Smooth muscle cell (in vitro differentiated cells): ENCODE measurements at regions not wholly inside any gene's neighbourhood (a gene's known extent, or its start where the extent isn't known, plus 50 kb on each side); places are given as distances from the start of the nearest gene placed in this dataset.

ENCODE experiments used
- DNase-seq: peaks from one replicate; lab custom pipeline; 2025; ENCODE audit not compliant: unreplicated experiment; lab: John Stamatoyannopoulos, UW
- H2AFZ ChIP-seq: fragments of 200-600 bp; sonication (generic); 2 replicates; pipeline ENCODE4 v1.6.0; 2016; ENCODE audit warnings: antibody characterized with exemption, low read depth, mild to moderate bottlenecking
- H3F3A ChIP-seq: fragments of 200-600 bp; sonication (generic); 2 replicates; pipeline ENCODE4 v1.6.0; 2017; ENCODE audit warnings: antibody characterized with exemption, low read depth
- H3K27ac ChIP-seq: fragments of 200-600 bp; sonication (generic); 2 replicates; pipeline ENCODE4 v1.5.1; 2016; ENCODE audit warnings: low read depth, mild to moderate bottlenecking
- H3K27me3 ChIP-seq: fragments of 200-600 bp; sonication (generic); 2 replicates; pipeline ENCODE4 v1.6.1; 2016; ENCODE audit warnings: low read depth, mild to moderate bottlenecking
- H3K36me3 ChIP-seq: fragments of 200-600 bp; sonication (generic); 2 replicates; pipeline ENCODE4 v1.5.1; 2016; ENCODE audit warnings: low read depth
- H3K4me1 ChIP-seq: fragments of 200-600 bp; sonication (generic); 2 replicates; pipeline ENCODE4 v1.5.1; 2016; ENCODE audit warnings: low read depth
- H3K4me2 ChIP-seq: fragments of 200-600 bp; sonication (generic); 2 replicates; pipeline ENCODE4 v1.6.0; 2016; ENCODE audit warnings: mild to moderate bottlenecking
- H3K4me3 ChIP-seq: fragments of 200-600 bp; sonication (generic); 2 replicates; pipeline ENCODE4 v1.5.1; 2016; ENCODE audit warnings: mild to moderate bottlenecking
- H3K79me2 ChIP-seq: fragments of 200-600 bp; sonication (generic); 2 replicates; pipeline ENCODE4 v1.6.0; 2016; ENCODE audit warnings: low read depth, mild to moderate bottlenecking
- H3K9ac ChIP-seq: fragments of 200-600 bp; sonication (generic); 2 replicates; pipeline ENCODE4 v1.6.0; 2016; ENCODE audit warnings: low read depth
- H3K9me3 ChIP-seq: fragments of 200-600 bp; sonication (generic); replicated peaks from 2 replicates; pipeline ENCODE4 v1.5.1; 2016; ENCODE audit warnings: low read depth
- H4K20me1 ChIP-seq: fragments of 200-600 bp; sonication (generic); 2 replicates; pipeline ENCODE4 v1.6.0; 2016; ENCODE audit warnings: low read depth
- CTCF ChIP-seq: fragments of 200-600 bp; sonication (generic); IDR thresholded peaks from 2 replicates; pipeline ENCODE4 v1.5.1; 2017; ENCODE audit warnings: borderline replicate concordance, mild to moderate bottlenecking, antibody characterized with exemption; ENCODE audit not compliant: insufficient read depth, poor library complexity, severe bottlenecking
- WGBS: methylation state at CpG from one replicate; pipeline ENCODE4 v1.1.7; 2016; ENCODE audit warnings: low lambda C conversion rate; 5-methylcytosine and 5-hydroxymethylcytosine counted together

- 98% methylated on average over 2 of the region's 2 CpGs for WGBS
- Histone ChIP-seq H3K9ac (no peak overlapping the region), H3K79me2 (no peaks in the 10 kb centered on the region), H3K4me1 (no peaks in the 10 kb centered on the region), H3K9me3 (peaks cover 3% of the 10 kb centered on the region), H3K4me2 (no peak overlapping the region), H3K27ac (no peak overlapping the region), H2AFZ (no peak overlapping the region), H3K4me3 (no peak overlapping the region), H3K36me3 (no peaks in the 10 kb centered on the region), H3F3A (no peaks in the 10 kb centered on the region), H3K27me3 (no peaks in the 10 kb centered on the region), H4K20me1 (no peaks in the 10 kb centered on the region)
- DNase-seq = no peak
- TF ChIP-seq CTCF = no peak
These were observed 98.2 kb downstream of the AHR start for GRCh38 chr7:17396692-17397091.

DNA sequence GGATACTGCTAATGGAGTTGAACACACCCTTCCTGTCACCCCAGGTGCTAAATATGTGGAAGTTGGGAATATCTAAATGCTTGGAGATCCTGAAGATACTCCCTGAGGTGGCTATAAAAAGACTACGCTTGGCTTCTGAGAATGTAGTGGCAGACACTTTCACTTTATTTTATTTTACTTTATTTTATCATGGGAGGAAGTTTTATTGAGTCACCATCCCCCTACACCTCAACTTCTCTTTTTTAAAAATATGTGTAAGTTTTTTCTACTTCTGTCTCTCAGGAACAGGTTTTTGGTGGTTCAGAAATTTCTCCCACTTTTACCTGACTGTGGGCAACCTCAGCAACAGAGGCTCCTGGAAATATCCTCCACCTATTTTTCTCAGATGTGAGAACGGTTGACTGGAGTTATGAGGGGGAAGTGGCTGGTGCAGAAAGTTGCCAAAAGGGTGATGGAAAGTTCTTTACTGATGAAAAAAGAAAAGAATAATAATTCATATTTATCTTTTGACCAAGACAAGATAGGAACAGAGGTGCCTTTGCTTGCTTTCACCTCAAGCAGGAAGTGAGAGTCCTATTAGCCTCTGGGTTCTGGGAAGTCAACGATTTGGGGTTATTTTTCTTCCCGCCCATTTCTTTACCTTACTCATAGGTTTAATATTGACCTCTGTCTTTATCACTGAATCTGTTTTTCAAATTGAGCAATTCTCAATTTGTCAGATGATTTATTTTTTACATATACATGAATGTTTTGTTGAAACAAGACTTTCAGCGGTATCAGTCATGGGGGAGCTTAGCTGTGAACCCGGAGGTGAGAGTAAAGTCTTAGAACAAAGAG lies 103.6 kb downstream of the AHR start:
- Histone ChIP-seq H3K4me2 (no peak overlapping the region), H3K27me3 (no peaks in the 10 kb centered on the region), H3K27ac (no peak overlapping the region), H3K9me3 (no peaks in the 10 kb centered on the region), H3K4me3 (no peak overlapping the region), H3K9ac (no peak overlapping the region), H3K36me3 (no peaks in the 10 kb centered on the region), H3K79me2 (no peaks in the 10 kb centered on the region), H3K4me1 (no peaks in the 10 kb centered on the region), H3F3A (no peaks in the 10 kb centered on the region), H4K20me1 (no peaks in the 10 kb centered on the region), H2AFZ (no peak overlapping the region)
- no peak for DNase-seq
- no peak for TF ChIP-seq CTCF
- 94% methylated on average over 6 of the region's 6 CpGs for WGBS

DNA sequence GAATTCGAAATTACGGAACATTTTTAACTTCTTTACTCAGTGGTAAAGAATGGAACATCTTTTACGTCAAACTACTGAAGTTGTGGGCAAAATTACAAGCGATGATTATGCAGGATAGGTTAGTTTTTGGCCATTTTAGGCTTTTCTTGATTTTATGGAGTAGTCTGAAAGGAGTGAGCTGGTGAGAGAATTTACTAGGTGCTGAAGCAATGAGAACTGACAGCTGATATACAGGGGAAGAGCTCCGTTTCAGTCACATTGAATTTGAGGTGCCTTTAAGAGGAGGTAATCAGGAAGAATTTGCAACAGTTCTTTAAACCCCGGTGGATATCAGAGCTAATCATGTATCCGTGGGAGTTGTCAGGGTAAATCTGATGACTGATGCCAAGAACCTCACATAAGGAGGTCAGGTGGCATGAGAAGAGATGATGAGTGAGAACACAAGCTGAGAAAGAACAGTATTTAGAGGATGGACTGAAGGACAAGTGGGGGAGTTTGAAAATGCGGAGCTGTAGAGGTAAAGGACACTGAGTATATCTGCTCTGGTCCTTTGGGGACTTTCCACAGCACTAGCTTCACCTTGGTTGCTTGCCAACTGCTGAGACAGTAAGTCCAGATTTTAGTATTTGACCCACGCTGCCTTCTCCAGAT lies 104.3 kb downstream of the AHR start:
- Histone ChIP-seq H3K27me3 (no peaks in the 10 kb centered on the region), H3K9me3 (no peaks in the 10 kb centered on the region), H3F3A (no peaks in the 10 kb centered on the region), H3K9ac (no peak overlapping the region), H3K4me3 (no peak overlapping the region), H3K27ac (no peak overlapping the region), H3K4me2 (no peak overlapping the region), H2AFZ (no peak overlapping the region), H3K4me1 (no peaks in the 10 kb centered on the region), H3K79me2 (no peaks in the 10 kb centered on the region), H4K20me1 (no peaks in the 10 kb centered on the region), H3K36me3 (no peaks in the 10 kb centered on the region)
- TF ChIP-seq CTCF = no peak
- 69% methylated on average over 9 of the region's 9 CpGs for WGBS
- no peak for DNase-seq
